ENCODE measurements at regions not wholly inside any gene's neighbourhood (a gene's known extent, or its start where the extent isn't known, plus 50 kb on each side); places are given as distances from the start of the nearest gene placed in this dataset.

- DNase-seq (ENCODE audit: low read depth), result no peak
- no peak for TF ChIP-seq CTCF (IDR thresholded peaks at IDR 0.05; ENCODE audit: insufficient read depth, low read length, severe bottlenecking)
- H3K27me3 ChIP-seq (ENCODE audit: control insufficient read depth, insufficient read depth, low read length), result no peaks in the 10 kb centered on the region
- FAIRE-seq, result no peak
- no peak overlapping the region for H3K4me3 ChIP-seq (ENCODE audit: low read depth, low read length)
- no peaks in the 10 kb centered on the region for H3K36me3 ChIP-seq (ENCODE audit: control insufficient read depth, insufficient read depth, low read length)
Measured at GRCh38 chr13:103844471-103844870, 778.3 kb upstream of the SLC10A2 start.

GRCh38 chr13:103839460-103839859 is 773.2 kb upstream of the SLC10A2 start:
- no peak for FAIRE-seq
- Histone ChIP-seq H3K27me3 (ENCODE audit: control insufficient read depth, insufficient read depth, low read length) (no peaks in the 10 kb centered on the region), H3K4me3 (ENCODE audit: low read depth, low read length) (no peak overlapping the region), H3K36me3 (ENCODE audit: control insufficient read depth, insufficient read depth, low read length) (no peaks in the 10 kb centered on the region)
- no peak for TF ChIP-seq CTCF (IDR thresholded peaks at IDR 0.05; ENCODE audit: insufficient read depth, low read length, severe bottlenecking)
- DNase-seq (ENCODE audit: low read depth), result no peak

DNA sequence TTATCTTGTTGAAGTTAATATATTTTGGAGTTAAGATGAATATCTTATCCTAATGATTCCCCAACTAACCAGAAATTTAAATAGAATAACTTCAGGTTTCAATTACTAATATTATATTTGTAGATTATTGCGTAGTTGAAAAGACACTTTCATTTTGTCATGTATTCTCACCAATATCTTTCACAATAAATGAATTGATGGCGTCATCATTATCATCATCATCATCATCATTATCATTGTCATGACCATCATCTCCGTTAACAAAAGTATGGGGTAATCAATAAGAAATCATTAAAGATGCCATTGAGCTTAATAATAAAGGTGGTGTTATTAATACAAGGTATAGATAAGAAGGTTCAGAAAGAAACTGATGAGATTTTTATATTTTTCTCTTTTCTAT is 768.8 kb upstream of the SLC10A2 start:
- Histone ChIP-seq H3K27me3 (ENCODE audit: control insufficient read depth, insufficient read depth, low read length) (no peaks in the 10 kb centered on the region), H3K4me3 (ENCODE audit: low read depth, low read length) (no peak overlapping the region), H3K36me3 (ENCODE audit: control insufficient read depth, insufficient read depth, low read length) (no peaks in the 10 kb centered on the region)
- FAIRE-seq (no peak), DNase-seq (ENCODE audit: low read depth) (no peak)
- no peak for TF ChIP-seq CTCF (IDR thresholded peaks at IDR 0.05; ENCODE audit: insufficient read depth, low read length, severe bottlenecking)

- no peak overlapping the region for H3K4me3 ChIP-seq (ENCODE audit: low read depth, low read length)
- DNase-seq (ENCODE audit: low read depth), result no peak
- no peaks in the 10 kb centered on the region for H3K36me3 ChIP-seq (ENCODE audit: control insufficient read depth, insufficient read depth, low read length)
- no peak for TF ChIP-seq CTCF (IDR thresholded peaks at IDR 0.05; ENCODE audit: insufficient read depth, low read length, severe bottlenecking)
- FAIRE-seq, result no peak
- H3K27me3 ChIP-seq (ENCODE audit: control insufficient read depth, insufficient read depth, low read length), result no peaks in the 10 kb centered on the region
Measured at GRCh38 chr13:103833294-103833852, 767.2 kb upstream of the SLC10A2 start.

DNA sequence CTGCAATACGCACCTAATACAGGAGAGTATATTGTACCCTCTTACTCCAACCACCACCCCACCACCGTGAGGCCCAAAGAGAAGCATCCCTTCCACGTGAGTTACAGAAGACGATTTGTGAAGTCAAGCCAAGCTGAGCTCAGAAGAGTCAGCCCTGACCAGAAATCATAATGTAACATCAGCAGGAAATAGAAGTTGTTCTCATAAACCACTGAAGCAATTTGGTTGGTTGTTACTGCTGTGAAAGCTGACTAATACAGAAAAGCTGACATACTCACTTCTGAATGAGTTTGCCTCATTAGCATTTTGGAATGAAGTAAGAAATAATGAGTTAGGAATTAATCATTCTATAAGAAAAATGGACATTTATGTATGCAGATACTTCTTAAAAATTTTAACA is 749.4 kb upstream of the SLC10A2 start:
- DNase-seq (ENCODE audit: low read depth) (peak; percentile 38), FAIRE-seq (no peak)
- Histone ChIP-seq H3K36me3 (ENCODE audit: control insufficient read depth, insufficient read depth, low read length) (no peaks in the 10 kb centered on the region), H3K27me3 (ENCODE audit: control insufficient read depth, insufficient read depth, low read length) (no peaks in the 10 kb centered on the region), H3K4me3 (ENCODE audit: low read depth, low read length) (no peak overlapping the region)
- no peak for TF ChIP-seq CTCF (IDR thresholded peaks at IDR 0.05; ENCODE audit: insufficient read depth, low read length, severe bottlenecking)

GRCh38 chr13:103812971-103813370 is 746.8 kb upstream of the SLC10A2 start:
- Histone ChIP-seq H3K4me3 (ENCODE audit: low read depth, low read length) (no peak overlapping the region), H3K27me3 (ENCODE audit: control insufficient read depth, insufficient read depth, low read length) (no peaks in the 10 kb centered on the region), H3K36me3 (ENCODE audit: control insufficient read depth, insufficient read depth, low read length) (no peaks in the 10 kb centered on the region)
- TF ChIP-seq CTCF (IDR thresholded peaks at IDR 0.05; ENCODE audit: insufficient read depth, low read length, severe bottlenecking), result no peak
- FAIRE-seq (no peak), DNase-seq (ENCODE audit: low read depth) (no peak)
